CD14-positive monocyte (primary cell): ENCODE measurements at regions not wholly inside any gene's neighbourhood (a gene's known extent, or its start where the extent isn't known, plus 50 kb on each side); places are given as distances from the start of the nearest gene placed in this dataset.

ENCODE experiments used
- DNase-seq, 3 donors: peaks; one replicate each; pipeline ENCODE4 v3.0.0-alpha.2; 2011 to 2022
- H2AFZ ChIP-seq: 2 replicates; pipeline ENCODE4 v1.6.0; 2012; ENCODE audit warnings: mild to moderate bottlenecking, low read depth, low read length, inconsistent platforms; ENCODE audit not compliant: insufficient read depth, poor library complexity, severe bottlenecking
- H3K27ac ChIP-seq, 2 donors: 1 replicate in 1 of 2; 2 replicates in 1 of 2; pipeline ENCODE4 v1.5.1; 2012 to 2013; ENCODE audit warnings: low read length in 2 of 2, control low read depth in 1 of 2, inconsistent platforms in 1 of 2, low read depth in 1 of 2, mild to moderate bottlenecking in 1 of 2
- H3K27me3 ChIP-seq, 2 donors: one replicate each; pipeline versions ENCODE4 v1.6.0 to v1.6.1; 2011 to 2013; ENCODE audit warnings: low read length in 2 of 2; ENCODE audit not compliant: control insufficient read depth in 2 of 2, insufficient read depth in 2 of 2
- H3K36me3 ChIP-seq, 2 donors: replicated peaks in 1 of 2; 1 replicate in 1 of 2; 2 replicates in 1 of 2; pipeline versions ENCODE4 v1.5.1 to v1.6.1; 2012 to 2013; ENCODE audit warnings: low read length in 2 of 2, control low read depth in 1 of 2, inconsistent platforms in 1 of 2, mild to moderate bottlenecking in 1 of 2; ENCODE audit not compliant: insufficient read depth in 2 of 2, control insufficient read depth in 1 of 2
- H3K4me1 ChIP-seq, 2 donors: 1 replicate in 1 of 2; 2 replicates in 1 of 2; pipeline versions ENCODE4 v1.5.1 to v1.6.1; 2012 to 2013; ENCODE audit warnings: low read length in 2 of 2, control low read depth in 1 of 2, inconsistent platforms in 1 of 2, mild to moderate bottlenecking in 1 of 2, moderate library complexity in 1 of 2; ENCODE audit not compliant: insufficient read depth in 2 of 2, control insufficient read depth in 1 of 2
- H3K4me2 ChIP-seq: replicated peaks from 2 replicates; pipeline ENCODE3; 2012; ENCODE audit warnings: low read length, moderate library complexity, mild to moderate bottlenecking; ENCODE audit not compliant: poor library complexity, severe bottlenecking; ENCODE audit errors: extremely low read depth
- H3K4me3 ChIP-seq, 3 experiments: fragments of 200-600 bp in 1 of 3; sonication (generic) in 1 of 3; replicated peaks in 1 of 3; 1 replicate in 2 of 3; 2 replicates in 1 of 3; pipeline ENCODE4 v1.5.1; 2011 to 2013; ENCODE audit warnings: low read length in 3 of 3, mild to moderate bottlenecking in 3 of 3, control low read depth in 2 of 3, low read depth in 2 of 3, inconsistent platforms in 1 of 3, moderate library complexity in 1 of 3
- H3K79me2 ChIP-seq: 2 replicates; pipeline ENCODE4 v1.6.0; 2012; ENCODE audit warnings: mild to moderate bottlenecking, control low read depth, inconsistent platforms, low read length, moderate library complexity; ENCODE audit not compliant: insufficient read depth
- H3K9ac ChIP-seq: 2 replicates; pipeline ENCODE4 v1.6.0; 2017; ENCODE audit warnings: low read length, mild to moderate bottlenecking; ENCODE audit not compliant: insufficient read depth, poor library complexity, severe bottlenecking
- H3K9me3 ChIP-seq, 2 donors: replicated peaks in 1 of 2; 1 replicate in 1 of 2; 2 replicates in 1 of 2; pipeline versions ENCODE4 v1.5.1 to v1.6.1; 2012 to 2013; ENCODE audit warnings: low read length in 2 of 2, control low read depth in 1 of 2; ENCODE audit not compliant: control insufficient read depth in 1 of 2, insufficient read depth in 1 of 2
- H4K20me1 ChIP-seq: 2 replicates; pipeline ENCODE4 v1.6.0; 2012; ENCODE audit warnings: mild to moderate bottlenecking, low read length, control low read depth, moderate library complexity; ENCODE audit not compliant: insufficient read depth
- H3K27ac Mint-ChIP-seq, 7 donors: one replicate each; pipeline ENCODE4 v1.8.0; 2020; ENCODE audit warnings: mild to moderate bottlenecking in 7 of 7, mixed read lengths in 7 of 7, moderate library complexity in 6 of 7, inconsistent platforms in 2 of 7
- H3K27me3 Mint-ChIP-seq, 3 donors: one replicate each; pipeline ENCODE4 v1.8.0; 2021 to 2022; ENCODE audit warnings: low read depth in 3 of 3, mild to moderate bottlenecking in 3 of 3, mixed read lengths in 3 of 3, moderate library complexity in 3 of 3, inconsistent platforms in 1 of 3
- H3K36me3 Mint-ChIP-seq, 2 donors: one replicate each; pipeline ENCODE4 v1.8.0; 2020; ENCODE audit warnings: mixed read lengths in 2 of 2, inconsistent platforms in 1 of 2, mild to moderate bottlenecking in 1 of 2
- H3K4me1 Mint-ChIP-seq: one replicate; pipeline ENCODE4 v1.8.0; 2020; ENCODE audit warnings: mild to moderate bottlenecking, mixed read lengths
- H3K4me3 Mint-ChIP-seq, 2 donors: one replicate each; pipeline ENCODE4 v1.8.0; 2020; ENCODE audit warnings: mild to moderate bottlenecking in 2 of 2, mixed read lengths in 2 of 2, moderate library complexity in 1 of 2
- H3K9me3 Mint-ChIP-seq, 7 donors: one replicate each; pipeline ENCODE4 v1.8.0; 2020 to 2022; ENCODE audit warnings: mixed read lengths in 7 of 7, mild to moderate bottlenecking in 6 of 7, moderate library complexity in 6 of 7, inconsistent platforms in 2 of 7
- WGBS: methylation state at CpG from one replicate; pipeline ENCODE4 v1.1.5; 2013; ENCODE audit warnings: missing lambda C conversion rate; ENCODE audit not compliant: insufficient coverage; 5-methylcytosine and 5-hydroxymethylcytosine counted together
- intact Hi-C, 2 donors: fragments of 100-400 bp; cut with micrococcal nuclease; formaldehyde crosslinking; loops; one replicate each; pipeline versions ENCODE4 v1.15.0 to v1.15.1; 2023
- TF ChIP-seq, protein P1 (sequence below): fragments of 200-600 bp; IDR thresholded peaks from one replicate; pipeline ENCODE4 v1.8.0; 2022; ENCODE audit warnings: antibody characterized with exemption, mild to moderate bottlenecking

DNA sequence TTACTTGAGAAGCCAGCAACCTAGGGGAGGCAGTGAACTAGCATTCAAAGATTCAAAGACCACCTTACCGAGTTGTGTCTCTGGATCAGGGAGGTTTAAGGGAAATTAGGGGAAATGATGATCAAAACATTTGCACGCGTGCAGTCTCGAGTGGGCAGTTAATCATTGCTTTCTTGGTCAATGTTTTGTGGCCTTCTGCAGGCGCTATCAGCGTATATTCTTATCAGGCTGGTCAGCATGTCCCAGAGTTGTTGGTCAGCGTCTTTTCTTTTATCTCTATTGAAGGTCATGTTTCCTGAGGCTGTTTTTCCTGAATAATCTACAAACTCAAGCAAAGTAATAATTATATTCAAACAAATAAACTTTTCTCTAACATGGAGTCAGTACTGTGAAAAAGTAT, 84.0 kb upstream of the ZNF81 start:
- TF ChIP-seq, protein P1, sequence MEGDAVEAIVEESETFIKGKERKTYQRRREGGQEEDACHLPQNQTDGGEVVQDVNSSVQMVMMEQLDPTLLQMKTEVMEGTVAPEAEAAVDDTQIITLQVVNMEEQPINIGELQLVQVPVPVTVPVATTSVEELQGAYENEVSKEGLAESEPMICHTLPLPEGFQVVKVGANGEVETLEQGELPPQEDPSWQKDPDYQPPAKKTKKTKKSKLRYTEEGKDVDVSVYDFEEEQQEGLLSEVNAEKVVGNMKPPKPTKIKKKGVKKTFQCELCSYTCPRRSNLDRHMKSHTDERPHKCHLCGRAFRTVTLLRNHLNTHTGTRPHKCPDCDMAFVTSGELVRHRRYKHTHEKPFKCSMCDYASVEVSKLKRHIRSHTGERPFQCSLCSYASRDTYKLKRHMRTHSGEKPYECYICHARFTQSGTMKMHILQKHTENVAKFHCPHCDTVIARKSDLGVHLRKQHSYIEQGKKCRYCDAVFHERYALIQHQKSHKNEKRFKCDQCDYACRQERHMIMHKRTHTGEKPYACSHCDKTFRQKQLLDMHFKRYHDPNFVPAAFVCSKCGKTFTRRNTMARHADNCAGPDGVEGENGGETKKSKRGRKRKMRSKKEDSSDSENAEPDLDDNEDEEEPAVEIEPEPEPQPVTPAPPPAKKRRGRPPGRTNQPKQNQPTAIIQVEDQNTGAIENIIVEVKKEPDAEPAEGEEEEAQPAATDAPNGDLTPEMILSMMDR: no peak
- Mint-ChIP-seq H3K4me3 (no peak overlapping the region), H3K27ac (no peak overlapping the region), H3K4me1 (peaks cover 8% of the 10 kb centered on the region), H3K27me3 (peaks cover 0 to 7% (median 5%) of the 10 kb centered on the region in 3 donors), H3K36me3 (no peaks in the 10 kb centered on the region), H3K9me3 (peaks cover 0 to 3% (median 0%) of the 10 kb centered on the region in 7 donors)
- Histone ChIP-seq H3K4me3 (no peak overlapping the region), H3K27me3 (no peaks in the 10 kb centered on the region), H3K4me1 (no peaks in the 10 kb centered on the region), H3K4me2 (no peak overlapping the region), H2AFZ (no peak overlapping the region), H3K9ac (no peak overlapping the region), H4K20me1 (no peaks in the 10 kb centered on the region), H3K79me2 (no peaks in the 10 kb centered on the region), H3K36me3 (no peaks in the 10 kb centered on the region), H3K27ac (no peak overlapping the region), H3K9me3 (no peaks in the 10 kb centered on the region)
- DNase-seq: no peak
- intact Hi-C loops: no loop called here
- WGBS: no CpG with 5 or more reads among the region's 7 CpGs

DNA sequence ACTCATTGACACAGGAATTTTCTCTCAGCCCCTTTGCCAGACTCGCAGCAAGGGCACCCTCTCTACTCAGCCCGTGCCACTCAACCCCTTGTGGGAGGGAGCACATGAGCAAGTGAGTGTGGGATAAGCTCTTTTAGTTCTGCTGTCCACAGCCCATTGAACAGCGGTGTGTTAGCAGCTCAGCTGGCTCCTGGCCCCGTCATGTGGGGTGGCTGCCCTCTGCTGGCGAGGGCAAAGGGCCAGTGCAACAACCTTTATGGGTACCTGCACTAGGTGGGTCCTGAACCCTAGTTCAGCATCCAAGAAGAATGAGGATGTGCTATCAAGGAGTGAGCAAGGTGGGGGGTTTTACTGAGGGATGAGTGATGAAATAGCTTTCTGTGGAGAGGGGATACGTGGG, 85.0 kb upstream of the ZNF81 start:
- H3K36me3 ChIP-seq: no peaks in the 10 kb centered on the region
- Mint-ChIP-seq H3K27me3 (peaks cover 0 to 8% (median 5%) of the 10 kb centered on the region in 3 donors), H3K9me3 (peaks cover 0 to 2% (median 0%) of the 10 kb centered on the region in 7 donors), H3K4me1 (peaks cover 8% of the 10 kb centered on the region), H3K36me3 (no peaks in the 10 kb centered on the region), H3K27ac (peak overlapping the region in 1 of 7 donors; percentile 72), H3K4me3 (no peak overlapping the region)
- TF ChIP-seq, protein P1: no peak
- no peak overlapping the region for H3K27ac ChIP-seq
- H4K20me1 ChIP-seq: no peaks in the 10 kb centered on the region
- no peak overlapping the region for H3K4me2 ChIP-seq
- H3K9ac ChIP-seq: no peak overlapping the region
- WGBS: 16% methylated on average over 3 of the region's 6 CpGs
- H3K4me3 ChIP-seq: no peak overlapping the region
- H3K9me3 ChIP-seq: no peaks in the 10 kb centered on the region
- no peaks in the 10 kb centered on the region for H3K4me1 ChIP-seq
- no peaks in the 10 kb centered on the region for H3K27me3 ChIP-seq
- DNase-seq: no peak
- intact Hi-C loops: no loop called here
- H3K79me2 ChIP-seq: no peaks in the 10 kb centered on the region
- H2AFZ ChIP-seq: no peak overlapping the region
